SK-N-MC (cell line): ENCODE measurements at regions not wholly inside any gene's neighbourhood (a gene's known extent, or its start where the extent isn't known, plus 50 kb on each side); places are given as distances from the start of the nearest gene placed in this dataset.
A peak's percentile ranks its signal among the peaks of the same experiment; 100 is the strongest.

ENCODE experiments used
- DNase-seq: peaks from one replicate; pipeline ENCODE4 v3.0.0-alpha.2; 2011; ENCODE audit warnings: low read depth, low spot score
- H3K27ac ChIP-seq: fragments of 200-600 bp; sonication (generic); 2 replicates; pipeline ENCODE4 v1.5.1; 2016; ENCODE audit warnings: mixed run types
- H3K36me3 ChIP-seq: fragments of 200-600 bp; sonication (generic); 2 replicates; pipeline ENCODE4 v1.6.1; 2017; ENCODE audit warnings: antibody characterized with exemption, low read length, mixed read lengths; ENCODE audit not compliant: insufficient read depth
- H3K4me3 ChIP-seq: fragments of 200-600 bp; sonication (generic); 2 replicates; pipeline ENCODE4 v1.5.1; 2016
- H3K9ac ChIP-seq: fragments of 200-600 bp; sonication (generic); 2 replicates; pipeline ENCODE4 v1.8.0; 2017; ENCODE audit warnings: mixed run types, mixed read lengths; ENCODE audit not compliant: insufficient read length
- H3K9me3 ChIP-seq: fragments of 200-600 bp; sonication (generic); 2 replicates; pipeline ENCODE4 v1.6.1; 2017; ENCODE audit warnings: low read depth, mild to moderate bottlenecking, antibody characterized with exemption, low read length, moderate library complexity, mixed read lengths
- EZH2 ChIP-seq: fragments of 200-600 bp; sonication (generic); IDR thresholded peaks from one replicate; pipeline ENCODE4 v1.6.1; 2017; ENCODE audit warnings: antibody characterized with exemption
- FOXP2 ChIP-seq: optimal IDR thresholded peaks from 2 replicates; pipeline ENCODE3; 2011; ENCODE audit warnings: mild to moderate bottlenecking, moderate library complexity; ENCODE audit not compliant: insufficient read depth; ENCODE audit errors: extremely low read length, control extremely low read depth
- POLR2AphosphoS5 ChIP-seq: IDR thresholded peaks from 2 replicates; pipeline ENCODE4 v1.6.1; 2012; ENCODE audit warnings: mild to moderate bottlenecking, low read depth, low read length, borderline replicate concordance

GRCh38 chr13:74921326-74921725 is 560.6 kb downstream of the TBC1D4 start:
- no peaks in the 10 kb centered on the region for H3K36me3 ChIP-seq
- H3K9ac ChIP-seq = no peak overlapping the region
- no peak overlapping the region for H3K4me3 ChIP-seq
- no peak for DNase-seq
- TF ChIP-seq EZH2 (no peak), POLR2AphosphoS5 (no peak), FOXP2 (no peak)
- H3K9me3 ChIP-seq = no peaks in the 10 kb centered on the region
- H3K27ac ChIP-seq = no peak overlapping the region

GRCh38 chr13:74920920-74921319 is 561.0 kb downstream of the TBC1D4 start:
- Histone ChIP-seq H3K27ac (no peak overlapping the region), H3K9me3 (no peaks in the 10 kb centered on the region), H3K36me3 (no peaks in the 10 kb centered on the region), H3K9ac (no peak overlapping the region), H3K4me3 (no peak overlapping the region)
- TF ChIP-seq POLR2AphosphoS5 (no peak), EZH2 (no peak), FOXP2 (no peak)
- DNase-seq = no peak

- no peak for TF ChIP-seq EZH2
- no peak for TF ChIP-seq POLR2AphosphoS5
- TF ChIP-seq FOXP2 = no peak
- Histone ChIP-seq H3K27ac (no peak overlapping the region), H3K36me3 (no peaks in the 10 kb centered on the region), H3K4me3 (no peak overlapping the region), H3K9me3 (no peaks in the 10 kb centered on the region), H3K9ac (no peak overlapping the region)
- no peak for DNase-seq
These were observed 561.6 kb downstream of the TBC1D4 start for GRCh38 chr13:74920361-74920760.

- TF ChIP-seq FOXP2 (no peak), EZH2 (no peak), POLR2AphosphoS5 (no peak)
- Histone ChIP-seq H3K9ac (no peak overlapping the region), H3K27ac (no peak overlapping the region), H3K36me3 (no peaks in the 10 kb centered on the region), H3K9me3 (no peaks in the 10 kb centered on the region), H3K4me3 (no peak overlapping the region)
- DNase-seq = no peak
These were observed 562.1 kb downstream of the TBC1D4 start for GRCh38 chr13:74919914-74920313.

GRCh38 chr13:74912898-74913297 is 569.1 kb downstream of the TBC1D4 start:
- H3K27ac ChIP-seq = no peak overlapping the region
- no peaks in the 10 kb centered on the region for H3K9me3 ChIP-seq
- no peaks in the 10 kb centered on the region for H3K36me3 ChIP-seq
- TF ChIP-seq FOXP2 (no peak), EZH2 (no peak), POLR2AphosphoS5 (no peak)
- H3K9ac ChIP-seq = no peak overlapping the region
- no peak for DNase-seq
- H3K4me3 ChIP-seq = no peak overlapping the region

- TF ChIP-seq POLR2AphosphoS5 (no peak), FOXP2 (no peak), EZH2 (no peak)
- H3K27ac ChIP-seq = no peak overlapping the region
These were observed 571.6 kb downstream of the TBC1D4 start for GRCh38 chr13:74910415-74910814.

GRCh38 chr13:74907788-74908187 is 574.2 kb downstream of the TBC1D4 start:
- H3K27ac ChIP-seq = no peak overlapping the region
- no peak overlapping the region for H3K9ac ChIP-seq
- H3K36me3 ChIP-seq = no peaks in the 10 kb centered on the region
- DNase-seq = no peak
- no peaks in the 10 kb centered on the region for H3K9me3 ChIP-seq
- no peak for TF ChIP-seq FOXP2
- no peak for TF ChIP-seq EZH2
- no peak for TF ChIP-seq POLR2AphosphoS5
- no peak overlapping the region for H3K4me3 ChIP-seq

More at GRCh38 chr13:74910415-74910814, 571.6 kb downstream of the TBC1D4 start:
- Histone ChIP-seq H3K9ac (no peak overlapping the region), H3K4me3 (no peak overlapping the region), H3K9me3 (no peaks in the 10 kb centered on the region), H3K36me3 (no peaks in the 10 kb centered on the region)
- DNase-seq = no peak

- H3K36me3 ChIP-seq = no peaks in the 10 kb centered on the region
- H3K27ac ChIP-seq = no peak overlapping the region
- DNase-seq = no peak
- H3K4me3 ChIP-seq = no peak overlapping the region
- TF ChIP-seq EZH2 (no peak), POLR2AphosphoS5 (no peak)
- H3K9ac ChIP-seq = no peak overlapping the region
- no peaks in the 10 kb centered on the region for H3K9me3 ChIP-seq
These were observed 577.4 kb downstream of the TBC1D4 start for GRCh38 chr13:74904556-74904955.

GRCh38 chr13:74895042-74895796 is 586.8 kb downstream of the TBC1D4 start:
- Histone ChIP-seq H3K9me3 (no peaks in the 10 kb centered on the region), H3K36me3 (no peaks in the 10 kb centered on the region), H3K9ac (no peak overlapping the region), H3K27ac (no peak overlapping the region), H3K4me3 (no peak overlapping the region)
- DNase-seq = peak; percentile 89
- no peak for TF ChIP-seq EZH2
- peak; percentile 77; the same call in 1 of the 2 replicates for TF ChIP-seq POLR2AphosphoS5
- TF ChIP-seq FOXP2 = peak; percentile 25
